WTC11 (cell line): ENCODE measurements at regions not wholly inside any gene's neighbourhood (a gene's known extent, or its start where the extent isn't known, plus 50 kb on each side); places are given as distances from the start of the nearest gene placed in this dataset.

Source experiments
- ATAC-seq: fragments of 200-7000 bp; cut with Tn5 transposase; 2 replicates; pipeline ENCODE4 v1.10.0; 2021; ENCODE audit warnings: mild to moderate bottlenecking, moderate library complexity
- CTCF ChIA-PET: fragments of 300-600 bp; sonication (Branson Sonifier 250); formaldehyde crosslinking; loops from one replicate; lab custom pipeline; 2021; ENCODE audit warnings: antibody characterized with exemption; lab: Charles Lee
- POLR2A ChIA-PET: fragments of 350-600 bp; sonication (Branson Sonifier 250); formaldehyde crosslinking; loops from one replicate; lab custom pipeline; 2021; ENCODE audit warnings: antibody characterized with exemption; lab: Charles Lee
- DNase-seq: peaks from one replicate; pipeline ENCODE4 v3.0.0; 2021; ENCODE audit warnings: low spot score
- H3K27ac Mint-ChIP-seq: 2 replicates; pipeline ENCODE4 v1.8.0; 2021; ENCODE audit warnings: mixed read lengths
- H3K27me3 Mint-ChIP-seq: 2 replicates; pipeline ENCODE4 v1.8.0; 2021; ENCODE audit warnings: low read depth, mild to moderate bottlenecking, moderate library complexity, mixed read lengths
- H3K36me3 Mint-ChIP-seq: 2 replicates; pipeline ENCODE4 v1.8.0; 2021; ENCODE audit warnings: mixed read lengths
- H3K4me1 Mint-ChIP-seq: 2 replicates; pipeline ENCODE4 v1.8.0; 2022; ENCODE audit warnings: mixed read lengths
- H3K4me3 Mint-ChIP-seq: 2 replicates; pipeline ENCODE4 v1.8.0; 2021; ENCODE audit warnings: mild to moderate bottlenecking, moderate library complexity, mixed read lengths
- H3K9me3 Mint-ChIP-seq: 2 replicates; pipeline ENCODE4 v1.8.0; 2021; ENCODE audit warnings: mixed read lengths
- ATF2 ChIP-seq: sonication (generic); formaldehyde crosslinking; IDR thresholded peaks from 2 replicates; pipeline ENCODE4 v1.8.1; 2022; ENCODE audit warnings: low read depth, missing genetic modification reagents, borderline replicate concordance
- CREB1 ChIP-seq: sonication (generic); formaldehyde crosslinking; IDR thresholded peaks from 2 replicates; pipeline ENCODE4 v1.8.0; 2023; ENCODE audit warnings: mild to moderate bottlenecking, missing genetic modification reagents
- E2F1 ChIP-seq: sonication (generic); formaldehyde crosslinking; IDR thresholded peaks from 2 replicates; pipeline ENCODE4 v1.8.0; 2022; ENCODE audit warnings: mild to moderate bottlenecking, missing genetic modification reagents
- ETV6 ChIP-seq: sonication (generic); formaldehyde crosslinking; IDR thresholded peaks from 2 replicates; pipeline ENCODE4 v1.8.1; 2022; ENCODE audit warnings: mild to moderate bottlenecking, missing genetic modification reagents
- HMGA2 ChIP-seq: fragments of 250-450 bp; sonication (Bioruptor Pico); IDR thresholded peaks from 2 replicates; pipeline ENCODE4 v1.4.0; 2021; ENCODE audit warnings: mild to moderate bottlenecking, moderate library complexity
- HMGXB4 ChIP-seq: sonication (generic); formaldehyde crosslinking; IDR thresholded peaks from 2 replicates; pipeline ENCODE4 v1.8.1; 2023; ENCODE audit warnings: mild to moderate bottlenecking, moderate library complexity, missing genetic modification reagents
- IRF2 ChIP-seq: sonication (generic); formaldehyde crosslinking; IDR thresholded peaks from 2 replicates; pipeline ENCODE4 v1.8.0; 2022; ENCODE audit warnings: low read depth, missing genetic modification reagents, borderline replicate concordance
- JUN ChIP-seq: sonication (generic); formaldehyde crosslinking; IDR thresholded peaks from 2 replicates; pipeline ENCODE4 v1.8.0; 2023; ENCODE audit warnings: mild to moderate bottlenecking, missing genetic modification reagents
- MLX ChIP-seq: sonication (generic); formaldehyde crosslinking; IDR thresholded peaks from 2 replicates; pipeline ENCODE4 v1.8.1; 2023; ENCODE audit warnings: mild to moderate bottlenecking, missing genetic modification reagents, moderate library complexity
- MXD4 ChIP-seq: fragments of 250-450 bp; sonication (Bioruptor Pico); IDR thresholded peaks from 2 replicates; pipeline ENCODE4 v1.8.0; 2021; ENCODE audit warnings: mild to moderate bottlenecking, moderate library complexity, borderline replicate concordance
- NR1H2 ChIP-seq: sonication (generic); formaldehyde crosslinking; IDR thresholded peaks from 2 replicates; pipeline ENCODE4 v1.9.0; 2021; ENCODE audit warnings: mild to moderate bottlenecking, moderate library complexity, missing genetic modification reagents
- OVOL2 ChIP-seq: fragments of 250-450 bp; sonication (Bioruptor Pico); IDR thresholded peaks from 2 replicates; pipeline ENCODE4 v1.9.0; 2021; ENCODE audit warnings: mild to moderate bottlenecking, borderline replicate concordance
- SOX15 ChIP-seq: fragments of 250-450 bp; sonication (Bioruptor Pico); IDR thresholded peaks from 2 replicates; pipeline ENCODE4 v1.9.0; 2021; ENCODE audit warnings: mild to moderate bottlenecking
- SP1 ChIP-seq: sonication (generic); formaldehyde crosslinking; conservative IDR thresholded peaks from 2 replicates; pipeline ENCODE4 v1.8.1; 2022; ENCODE audit warnings: missing genetic modification reagents
- TEAD1 ChIP-seq: sonication (generic); formaldehyde crosslinking; IDR thresholded peaks from 2 replicates; pipeline ENCODE4 v1.8.0; 2022; ENCODE audit warnings: mild to moderate bottlenecking, missing genetic modification reagents
- USF2 ChIP-seq: sonication (generic); formaldehyde crosslinking; IDR thresholded peaks from 2 replicates; pipeline ENCODE4 v1.8.1; 2023; ENCODE audit warnings: mild to moderate bottlenecking, missing genetic modification reagents, moderate library complexity
- ZBTB21 ChIP-seq: sonication (generic); formaldehyde crosslinking; IDR thresholded peaks from 2 replicates; pipeline ENCODE4 v1.8.1; 2023; ENCODE audit warnings: mild to moderate bottlenecking, missing genetic modification reagents, borderline replicate concordance
- ZNF317 ChIP-seq: sonication (generic); formaldehyde crosslinking; IDR thresholded peaks from 2 replicates; pipeline ENCODE4 v1.8.1; 2023; ENCODE audit warnings: low read depth, mild to moderate bottlenecking, moderate library complexity, missing genetic modification reagents, borderline replicate concordance
- TF ChIP-seq, protein P1 (sequence below): sonication (generic); formaldehyde crosslinking; IDR thresholded peaks from 2 replicates; pipeline ENCODE4 v1.8.0; 2022; ENCODE audit warnings: mild to moderate bottlenecking, missing genetic modification reagents
- TF ChIP-seq, protein P2 (sequence below): sonication (generic); formaldehyde crosslinking; conservative IDR thresholded peaks from 2 replicates; pipeline ENCODE4 v1.8.1; 2022; ENCODE audit warnings: mild to moderate bottlenecking, missing genetic modification reagents
- TF ChIP-seq, protein P3 (sequence below): sonication (generic); formaldehyde crosslinking; IDR thresholded peaks from 2 replicates; pipeline ENCODE4 v1.8.0; 2022; ENCODE audit warnings: mild to moderate bottlenecking, missing genetic modification reagents
- TF ChIP-seq, protein P4 (sequence below): fragments of 250-450 bp; sonication (Bioruptor Pico); conservative IDR thresholded peaks from 2 replicates; pipeline ENCODE4 v1.9.0; 2021; ENCODE audit warnings: mild to moderate bottlenecking

DNA sequence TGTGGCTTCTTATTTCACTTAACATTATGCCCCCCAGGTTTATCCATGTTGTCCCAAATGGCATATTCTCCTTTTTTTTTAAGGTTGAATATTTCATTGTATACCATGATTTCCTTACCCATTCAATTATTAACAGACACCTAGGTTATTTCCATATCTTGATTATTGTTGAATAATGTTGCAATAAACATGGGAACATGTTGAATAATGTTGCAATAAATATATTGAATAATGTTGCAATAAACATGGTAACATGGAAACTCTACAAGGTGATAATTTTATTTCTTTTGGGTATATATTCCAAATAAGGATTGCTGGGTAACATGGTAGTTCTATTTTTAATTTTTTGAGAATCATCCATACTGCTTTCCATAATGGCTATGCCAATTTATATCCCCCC lies 648.1 kb downstream of the MMUT start (continued):
- TF ChIP-seq MLX (CRISPR knock-in tag) (no peak), USF2 (CRISPR knock-in tag) (no peak), OVOL2 (CRISPR knock-in tag) (no peak), NR1H2 (CRISPR knock-in tag) (no peak), CREB1 (CRISPR knock-in tag) (no peak), ETV6 (CRISPR knock-in tag) (no peak), TEAD1 (no peak), HMGXB4 (CRISPR knock-in tag) (no peak), HMGA2 (CRISPR knock-in tag) (no peak)
- TF ChIP-seq, protein P1, sequence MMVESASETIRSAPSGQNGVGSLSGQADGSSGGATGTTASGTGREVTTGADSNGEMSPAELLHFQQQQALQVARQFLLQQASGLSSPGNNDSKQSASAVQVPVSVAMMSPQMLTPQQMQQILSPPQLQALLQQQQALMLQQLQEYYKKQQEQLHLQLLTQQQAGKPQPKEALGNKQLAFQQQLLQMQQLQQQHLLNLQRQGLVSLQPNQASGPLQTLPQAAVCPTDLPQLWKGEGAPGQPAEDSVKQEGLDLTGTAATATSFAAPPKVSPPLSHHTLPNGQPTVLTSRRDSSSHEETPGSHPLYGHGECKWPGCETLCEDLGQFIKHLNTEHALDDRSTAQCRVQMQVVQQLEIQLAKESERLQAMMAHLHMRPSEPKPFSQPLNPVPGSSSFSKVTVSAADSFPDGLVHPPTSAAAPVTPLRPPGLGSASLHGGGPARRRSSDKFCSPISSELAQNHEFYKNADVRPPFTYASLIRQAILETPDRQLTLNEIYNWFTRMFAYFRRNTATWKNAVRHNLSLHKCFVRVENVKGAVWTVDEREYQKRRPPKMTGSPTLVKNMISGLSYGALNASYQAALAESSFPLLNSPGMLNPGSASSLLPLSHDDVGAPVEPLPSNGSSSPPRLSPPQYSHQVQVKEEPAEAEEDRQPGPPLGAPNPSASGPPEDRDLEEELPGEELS (CRISPR knock-in tag) = no peak
- TF ChIP-seq, protein P2, sequence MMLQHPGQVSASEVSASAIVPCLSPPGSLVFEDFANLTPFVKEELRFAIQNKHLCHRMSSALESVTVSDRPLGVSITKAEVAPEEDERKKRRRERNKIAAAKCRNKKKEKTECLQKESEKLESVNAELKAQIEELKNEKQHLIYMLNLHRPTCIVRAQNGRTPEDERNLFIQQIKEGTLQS (CRISPR knock-in tag) = no peak

GRCh38 chr6:48813836-48814235 lies 649.2 kb downstream of the MMUT start:
- H3K9me3 Mint-ChIP-seq = no peaks in the 10 kb centered on the region
- no peak overlapping the region for H3K4me3 Mint-ChIP-seq
- no peak for ATAC-seq
- no peaks in the 10 kb centered on the region for H3K27me3 Mint-ChIP-seq
- DNase-seq = no peak
- H3K4me1 Mint-ChIP-seq = no peaks in the 10 kb centered on the region; the same call in 1 of the 2 replicates
- CTCF ChIA-PET = no interaction called here
- POLR2A ChIA-PET = interaction anchor here (0.7 kb wide), 1 partner anchor 654 kb away, joined by 3 read pairs; no protein-coding TSS in a partner anchor
- TF ChIP-seq ZBTB21 (CRISPR knock-in tag) = no peak
- H3K36me3 Mint-ChIP-seq = no peaks in the 10 kb centered on the region
- no peak overlapping the region for H3K27ac Mint-ChIP-seq

DNA sequence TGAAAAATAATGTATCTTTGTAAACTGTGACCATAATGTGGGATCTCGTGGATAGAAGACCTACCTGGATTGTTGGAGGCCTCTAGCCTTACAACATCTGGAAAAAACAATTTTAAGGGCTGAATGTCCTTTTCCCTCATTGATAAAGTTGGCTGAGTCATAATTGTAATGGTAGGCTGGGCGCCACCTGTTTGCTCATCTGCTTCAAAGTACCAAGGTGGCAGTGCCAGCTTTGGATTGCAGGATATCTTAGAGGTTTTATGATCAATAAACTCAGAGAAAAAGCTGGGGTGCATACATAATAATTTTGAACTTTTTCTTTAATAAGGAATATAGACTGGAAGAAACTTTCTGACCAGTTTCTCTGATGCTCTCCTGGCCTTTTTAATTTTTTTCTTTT lies 653.4 kb downstream of the MMUT start:
- Mint-ChIP-seq H3K4me1 (no peaks in the 10 kb centered on the region; the same call in 1 of the 2 replicates), H3K27me3 (no peaks in the 10 kb centered on the region), H3K27ac (no peak overlapping the region), H3K9me3 (no peaks in the 10 kb centered on the region), H3K36me3 (no peaks in the 10 kb centered on the region), H3K4me3 (no peak overlapping the region)
- POLR2A ChIA-PET = no interaction called here
- DNase-seq (no peak), ATAC-seq (no peak)
- CTCF ChIA-PET = no interaction called here
- TF ChIP-seq ZBTB21 (CRISPR knock-in tag) (no peak), JUN (CRISPR knock-in tag) (no peak), MXD4 (CRISPR knock-in tag) (no peak), IRF2 (CRISPR knock-in tag) (no peak), ZNF317 (CRISPR knock-in tag) (no peak), E2F1 (CRISPR knock-in tag) (no peak), SOX15 (CRISPR knock-in tag) (no peak), ATF2 (no peak), SP1 (CRISPR knock-in tag) (no peak)
- TF ChIP-seq, protein P3, sequence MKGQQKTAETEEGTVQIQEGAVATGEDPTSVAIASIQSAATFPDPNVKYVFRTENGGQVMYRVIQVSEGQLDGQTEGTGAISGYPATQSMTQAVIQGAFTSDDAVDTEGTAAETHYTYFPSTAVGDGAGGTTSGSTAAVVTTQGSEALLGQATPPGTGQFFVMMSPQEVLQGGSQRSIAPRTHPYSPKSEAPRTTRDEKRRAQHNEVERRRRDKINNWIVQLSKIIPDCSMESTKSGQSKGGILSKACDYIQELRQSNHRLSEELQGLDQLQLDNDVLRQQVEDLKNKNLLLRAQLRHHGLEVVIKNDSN (CRISPR knock-in tag) = no peak
- TF ChIP-seq, protein P4, sequence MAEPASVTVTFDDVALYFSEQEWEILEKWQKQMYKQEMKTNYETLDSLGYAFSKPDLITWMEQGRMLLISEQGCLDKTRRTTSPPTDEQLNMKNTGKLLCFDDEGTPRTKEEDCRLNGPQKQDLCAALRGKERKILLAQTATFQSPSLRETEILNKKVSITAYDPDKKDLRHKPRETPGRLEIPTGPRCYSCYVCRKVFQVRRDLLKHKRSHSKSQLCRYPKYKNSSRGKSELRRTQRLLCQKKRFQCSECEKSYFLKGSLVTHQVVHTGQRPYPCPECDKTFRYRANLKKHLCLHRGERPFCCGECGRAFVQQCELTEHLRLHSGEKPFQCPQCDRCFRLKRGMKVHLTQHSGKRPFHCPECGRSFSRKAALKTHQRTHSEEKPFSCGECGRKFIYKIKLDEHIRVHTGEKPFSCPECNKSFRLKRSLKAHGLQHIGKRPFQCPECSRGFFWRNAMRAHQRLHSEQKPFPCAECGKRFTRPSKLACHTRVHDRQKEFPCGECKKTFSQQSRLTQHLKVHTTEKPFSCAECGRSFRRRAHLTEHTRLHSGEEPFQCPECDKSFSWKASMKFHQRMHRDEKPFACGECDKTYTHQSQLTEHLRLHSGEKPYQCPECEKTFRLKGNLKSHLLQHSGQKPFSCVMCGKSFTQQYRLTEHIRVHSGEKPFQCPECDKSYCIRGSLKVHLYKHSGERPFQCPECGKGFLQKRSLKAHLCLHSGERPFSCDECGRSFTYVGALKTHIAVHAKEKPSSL (CRISPR knock-in tag) = no peak
